Suprapubic skin (tissue), 4 donors: ENCODE measurements at regions not wholly inside any gene's neighbourhood (a gene's known extent, or its start where the extent isn't known, plus 50 kb on each side); places are given as distances from the start of the nearest gene placed in this dataset.

ENCODE experiments used
- DNase-seq, 2 donors: peaks; one replicate each; pipeline ENCODE4 v3.0.0-alpha.2; 2019; ENCODE audit warnings: low spot score in 2 of 2
- H3K27ac ChIP-seq: fragments of 200-600 bp; sonication (generic); one replicate; pipeline ENCODE4 v1.5.1; 2019
- H3K27me3 ChIP-seq: fragments of 200-600 bp; sonication (generic); one replicate; pipeline ENCODE4 v1.5.1; 2019
- H3K36me3 ChIP-seq: fragments of 200-600 bp; sonication (generic); one replicate; pipeline ENCODE4 v1.5.1; 2019
- H3K4me1 ChIP-seq: fragments of 200-600 bp; sonication (generic); one replicate; pipeline ENCODE4 v1.5.1; 2019
- H3K4me3 ChIP-seq: fragments of 200-600 bp; sonication (generic); one replicate; pipeline ENCODE4 v1.5.1; 2019; ENCODE audit warnings: mild to moderate bottlenecking
- H3K9me3 ChIP-seq: fragments of 200-600 bp; sonication (generic); one replicate; pipeline ENCODE4 v1.5.1; 2019
- EP300 ChIP-seq: sonication (generic); formaldehyde crosslinking; IDR thresholded peaks from one replicate; pipeline ENCODE4 v1.6.1; 2017; ENCODE audit warnings: antibody characterized with exemption
- POLR2A ChIP-seq, 2 donors: fragments of 450-650 bp; IDR thresholded peaks; one replicate each; pipeline ENCODE4 v1.6.1; 2017; ENCODE audit warnings: antibody characterized with exemption in 2 of 2, mild to moderate bottlenecking in 2 of 2, moderate library complexity in 2 of 2
- POLR2AphosphoS5 ChIP-seq, 3 donors: sonication (generic); formaldehyde crosslinking; IDR thresholded peaks; one replicate each; pipeline ENCODE4 v1.6.1; 2017; ENCODE audit warnings: antibody characterized with exemption in 3 of 3
- WGBS: methylation state at CpG from one replicate; pipeline ENCODE4 v1.1.5; 2018; 5-methylcytosine and 5-hydroxymethylcytosine counted together
- TF ChIP-seq, protein P1 (sequence below), 2 donors: fragments of 200-600 bp in 1 of 2; fragments of 450-650 bp in 1 of 2; sonication (generic) in 1 of 2; IDR thresholded peaks; one replicate each; pipeline ENCODE4 v1.5.1; 2016 to 2019; ENCODE audit warnings: antibody characterized with exemption in 2 of 2, mild to moderate bottlenecking in 1 of 2, moderate library complexity in 1 of 2

DNA sequence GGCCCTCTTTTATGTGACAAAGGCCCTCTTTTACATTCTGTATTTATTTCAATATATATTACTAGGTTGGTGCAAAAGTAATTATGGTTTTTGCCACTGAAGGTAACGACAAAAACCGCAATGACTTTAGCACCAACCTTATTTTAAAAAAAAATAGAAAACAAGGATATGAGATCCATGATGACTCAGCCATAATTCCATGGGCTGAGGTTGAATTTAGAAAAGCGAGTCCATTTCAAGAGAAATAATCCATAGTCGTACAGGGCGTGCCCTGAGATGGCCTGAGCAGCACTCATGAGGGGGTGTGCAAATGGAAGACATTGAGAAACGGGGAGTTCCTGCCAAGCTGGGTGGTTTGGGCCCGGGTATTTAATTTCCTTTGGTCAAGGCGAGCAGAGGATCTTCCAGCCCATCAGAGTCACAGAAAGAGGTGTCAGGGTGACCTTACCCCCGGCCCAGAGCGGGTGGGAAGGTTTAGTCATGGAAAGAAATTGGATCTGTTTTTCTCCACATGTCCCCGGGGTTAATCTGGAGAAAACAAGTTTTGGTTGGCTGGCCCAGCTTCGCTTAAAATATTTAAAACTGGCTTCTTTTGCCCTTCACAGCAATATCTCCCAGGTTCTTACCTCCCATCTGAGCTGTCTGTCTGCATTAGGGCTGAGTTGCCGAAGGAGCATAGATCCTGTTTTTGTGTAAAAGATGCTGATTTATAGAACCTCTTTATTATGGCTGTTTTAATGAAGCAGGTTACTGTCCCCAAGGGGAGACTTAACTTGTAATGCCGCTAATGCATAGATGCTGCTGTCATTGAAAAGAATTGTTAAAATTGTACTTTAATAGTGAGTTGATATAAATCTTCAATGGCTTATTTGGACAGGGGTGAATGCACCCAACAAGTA, 255.6 kb downstream of the PREX1 start:
- Histone ChIP-seq H3K27me3 (peaks cover 11% of the 10 kb centered on the region), H3K36me3 (no peaks in the 10 kb centered on the region), H3K4me3 (no peak overlapping the region), H3K9me3 (no peaks in the 10 kb centered on the region), H3K27ac (no peak overlapping the region), H3K4me1 (no peaks in the 10 kb centered on the region)
- WGBS = 63% methylated on average over 14 of the region's 14 CpGs
- no peak for DNase-seq
- TF ChIP-seq, protein P1, sequence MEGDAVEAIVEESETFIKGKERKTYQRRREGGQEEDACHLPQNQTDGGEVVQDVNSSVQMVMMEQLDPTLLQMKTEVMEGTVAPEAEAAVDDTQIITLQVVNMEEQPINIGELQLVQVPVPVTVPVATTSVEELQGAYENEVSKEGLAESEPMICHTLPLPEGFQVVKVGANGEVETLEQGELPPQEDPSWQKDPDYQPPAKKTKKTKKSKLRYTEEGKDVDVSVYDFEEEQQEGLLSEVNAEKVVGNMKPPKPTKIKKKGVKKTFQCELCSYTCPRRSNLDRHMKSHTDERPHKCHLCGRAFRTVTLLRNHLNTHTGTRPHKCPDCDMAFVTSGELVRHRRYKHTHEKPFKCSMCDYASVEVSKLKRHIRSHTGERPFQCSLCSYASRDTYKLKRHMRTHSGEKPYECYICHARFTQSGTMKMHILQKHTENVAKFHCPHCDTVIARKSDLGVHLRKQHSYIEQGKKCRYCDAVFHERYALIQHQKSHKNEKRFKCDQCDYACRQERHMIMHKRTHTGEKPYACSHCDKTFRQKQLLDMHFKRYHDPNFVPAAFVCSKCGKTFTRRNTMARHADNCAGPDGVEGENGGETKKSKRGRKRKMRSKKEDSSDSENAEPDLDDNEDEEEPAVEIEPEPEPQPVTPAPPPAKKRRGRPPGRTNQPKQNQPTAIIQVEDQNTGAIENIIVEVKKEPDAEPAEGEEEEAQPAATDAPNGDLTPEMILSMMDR (IDR thresholded peaks at IDR 0.05) = no peak
- no peak for TF ChIP-seq POLR2A (IDR thresholded peaks at IDR 0.05)
- TF ChIP-seq POLR2AphosphoS5 (IDR thresholded peaks at IDR 0.05) = no peak
- no peak for TF ChIP-seq EP300

DNA sequence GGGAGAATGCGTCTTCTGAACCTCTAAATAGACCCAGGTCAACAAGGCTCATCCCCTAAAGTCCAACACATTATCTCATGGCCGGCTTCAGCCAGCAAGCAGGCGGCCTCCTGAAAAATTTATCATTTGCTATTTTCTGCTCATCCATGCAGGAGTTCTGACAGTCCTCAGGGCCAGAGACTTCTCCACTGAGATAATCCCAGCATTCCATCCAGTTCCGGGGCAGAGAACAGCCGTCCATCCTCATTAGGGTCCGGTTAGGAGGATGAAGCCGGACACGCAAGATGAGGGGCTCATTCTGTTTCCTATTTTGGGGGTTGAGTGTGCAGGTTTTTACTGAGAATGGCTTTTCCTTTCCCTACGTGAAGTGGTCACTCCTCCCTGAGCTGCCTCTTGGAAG, 258.1 kb downstream of the PREX1 start:
- Histone ChIP-seq H3K36me3 (no peaks in the 10 kb centered on the region), H3K27ac (no peak overlapping the region), H3K27me3 (peaks cover 14% of the 10 kb centered on the region), H3K4me3 (no peak overlapping the region), H3K4me1 (no peaks in the 10 kb centered on the region), H3K9me3 (no peaks in the 10 kb centered on the region)
- 74% methylated on average over 9 of the region's 9 CpGs for WGBS
- TF ChIP-seq POLR2AphosphoS5 (IDR thresholded peaks at IDR 0.05) (no peak), EP300 (no peak), POLR2A (IDR thresholded peaks at IDR 0.05) (no peak)
- TF ChIP-seq, protein P1 (IDR thresholded peaks at IDR 0.05) = no peak
- no peak for DNase-seq

DNA sequence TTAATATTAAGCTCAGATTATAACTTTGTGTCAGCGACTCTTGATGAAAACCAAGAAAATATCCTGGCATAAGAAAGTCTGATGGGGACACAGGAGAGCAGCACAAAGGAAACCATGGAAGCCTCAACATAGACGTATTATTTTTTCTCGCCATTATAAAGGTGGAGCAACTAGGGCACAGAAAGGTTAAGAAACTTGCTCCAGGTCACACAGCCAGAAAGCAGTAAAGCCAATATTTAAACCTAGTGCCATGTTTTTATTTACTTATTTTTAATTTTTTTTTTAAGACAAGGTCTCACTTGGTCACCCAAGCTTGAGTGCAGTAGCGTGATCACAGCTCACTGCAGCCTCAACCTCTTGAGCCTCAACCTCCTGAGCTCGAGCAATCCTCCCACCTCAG, 259.3 kb downstream of the PREX1 start:
- Histone ChIP-seq H3K4me1 (no peaks in the 10 kb centered on the region), H3K27ac (no peak overlapping the region), H3K4me3 (no peak overlapping the region), H3K27me3 (peaks cover 12% of the 10 kb centered on the region), H3K9me3 (no peaks in the 10 kb centered on the region), H3K36me3 (no peaks in the 10 kb centered on the region)
- DNase-seq = no peak
- no peak for TF ChIP-seq EP300
- TF ChIP-seq, protein P1 (IDR thresholded peaks at IDR 0.05) = no peak
- WGBS = 86% methylated on average over 5 of the region's 5 CpGs

DNA sequence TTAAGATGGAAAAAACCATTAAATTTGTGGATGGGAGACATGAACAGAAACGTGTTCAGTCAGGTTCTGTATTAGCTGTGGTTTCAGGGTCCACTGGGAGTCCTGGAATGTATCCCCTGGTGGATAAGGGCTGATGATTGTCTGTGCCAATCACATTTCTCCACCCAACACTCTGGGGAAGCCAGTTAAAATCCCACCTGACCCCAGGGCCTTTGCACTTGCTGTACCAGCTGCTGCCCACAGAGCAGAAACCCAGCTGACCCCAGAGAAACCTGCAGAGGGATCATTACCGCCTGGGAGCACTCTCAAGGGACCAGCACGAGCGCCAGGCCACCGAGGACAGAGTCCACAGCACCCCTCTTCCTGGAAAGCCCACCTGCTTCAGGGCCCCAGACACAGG, 260.7 kb downstream of the PREX1 start:
- WGBS = 80% methylated on average over 4 of the region's 5 CpGs
- no peak for TF ChIP-seq POLR2A (IDR thresholded peaks at IDR 0.05)
- TF ChIP-seq POLR2AphosphoS5 (IDR thresholded peaks at IDR 0.05) = no peak
- no peak for TF ChIP-seq EP300
- TF ChIP-seq, protein P1 (IDR thresholded peaks at IDR 0.05) = no peak
- H3K9me3 ChIP-seq = no peaks in the 10 kb centered on the region
- no peaks in the 10 kb centered on the region for H3K36me3 ChIP-seq
- H3K27me3 ChIP-seq = peaks cover 12% of the 10 kb centered on the region
- H3K27ac ChIP-seq = no peak overlapping the region
- H3K4me3 ChIP-seq = no peak overlapping the region
- H3K4me1 ChIP-seq = no peaks in the 10 kb centered on the region
- no peak for DNase-seq

DNA sequence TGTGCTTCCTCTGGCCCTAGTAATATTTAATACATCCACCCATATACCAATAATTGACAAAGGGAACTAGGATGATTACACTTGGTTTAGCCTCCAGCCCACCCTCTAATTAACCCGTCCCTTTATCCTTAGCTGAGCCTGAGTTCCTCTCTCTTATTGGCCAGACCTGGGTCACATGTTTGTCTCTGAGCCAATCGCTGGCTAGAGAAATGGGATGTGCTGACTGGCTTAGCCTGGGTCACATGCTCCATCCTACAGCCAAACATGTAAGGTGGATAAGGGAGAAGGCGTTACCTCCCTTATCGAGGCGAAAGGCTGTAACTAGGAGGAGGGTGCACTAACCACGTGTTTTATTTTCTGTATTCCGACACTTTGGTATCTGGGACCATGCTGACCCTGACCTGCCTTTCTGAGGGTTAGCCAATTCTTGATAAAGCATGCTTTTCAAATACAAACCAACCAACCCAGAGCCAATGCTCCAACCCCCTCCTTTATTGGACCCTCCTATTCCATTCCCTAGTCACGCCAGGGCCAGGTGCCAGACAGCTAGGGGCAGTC, 262.7 kb downstream of the PREX1 start:
- H3K4me3 ChIP-seq = no peak overlapping the region
- H3K4me1 ChIP-seq = no peaks in the 10 kb centered on the region
- DNase-seq = no peak
- peaks cover 12% of the 10 kb centered on the region for H3K27me3 ChIP-seq
- no peaks in the 10 kb centered on the region for H3K9me3 ChIP-seq
- H3K36me3 ChIP-seq = no peaks in the 10 kb centered on the region
- H3K27ac ChIP-seq = no peak overlapping the region
- TF ChIP-seq, protein P1 (IDR thresholded peaks at IDR 0.05) = no peak
- no peak for TF ChIP-seq POLR2A (IDR thresholded peaks at IDR 0.05)
- no peak for TF ChIP-seq POLR2AphosphoS5 (IDR thresholded peaks at IDR 0.05)
- no peak for TF ChIP-seq EP300
- WGBS = 81% methylated on average over 8 of the region's 8 CpGs
